PC-9 (cell line): ENCODE measurements at regions not wholly inside any gene's neighbourhood (a gene's known extent, or its start where the extent isn't known, plus 50 kb on each side); places are given as distances from the start of the nearest gene placed in this dataset.

ENCODE experiments used
- CTCF ChIP-seq: fragments of 200-600 bp; sonication (generic); conservative IDR thresholded peaks from 2 replicates; pipeline ENCODE4 v1.6.1; 2017; ENCODE audit warnings: mixed run types, antibody characterized with exemption, mild to moderate bottlenecking, moderate library complexity
- EZH2 ChIP-seq: fragments of 200-600 bp; sonication (generic); IDR thresholded peaks from 2 replicates; pipeline ENCODE4 v1.8.0; 2017; ENCODE audit warnings: antibody characterized with exemption, low read depth

GRCh38 chr11:128029219-128029722 lies 558.1 kb downstream of the ETS1 start:
- TF ChIP-seq CTCF (no peak), EZH2 (no peak)
